Caco-2 (cell line): ENCODE measurements at regions not wholly inside any gene's neighbourhood (a gene's known extent, or its start where the extent isn't known, plus 50 kb on each side); places are given as distances from the start of the nearest gene placed in this dataset.

ENCODE experiments used
- BruUV-seq: library from RNA; stranded (reverse); fragments of 400-500 nt; replicated peaks from 2 replicates; lab custom pipeline; 2021; lab: Mats Ljungman, UMichigan
- CTCF ChIA-PET: fragments of 300-600 bp; sonication (Branson Sonifier 250); formaldehyde crosslinking; loops from one replicate; lab custom pipeline; 2022; ENCODE audit warnings: antibody characterized with exemption; lab: Charles Lee
- POLR2A ChIA-PET: fragments of 300-600 bp; sonication (Branson Sonifier 250); formaldehyde crosslinking; loops from one replicate; lab custom pipeline; 2022; ENCODE audit warnings: antibody characterized with exemption; lab: Charles Lee
- DNase-seq, 2 experiments: peaks; one replicate each; pipeline versions ENCODE4 v3.0.0 to v3.0.0-alpha.2; 2020 to 2022
- H3K27me3 ChIP-seq: replicated peaks from 2 replicates; pipeline ENCODE4 v1.6.0; 2011; ENCODE audit warnings: low read length; ENCODE audit not compliant: control insufficient read depth, insufficient read depth
- H3K36me3 ChIP-seq: 2 replicates; pipeline ENCODE4 v1.5.1; 2011; ENCODE audit warnings: low read length; ENCODE audit not compliant: control insufficient read depth, insufficient read depth
- H3K4me1 ChIP-seq: fragments of 250-450 bp; sonication (Bioruptor Pico); 2 replicates; pipeline ENCODE4 v1.5.1; 2020; ENCODE audit warnings: mild to moderate bottlenecking
- H3K4me3 ChIP-seq: 2 replicates; pipeline ENCODE4 v1.5.1; 2011; ENCODE audit warnings: low read depth, mild to moderate bottlenecking, control low read depth, low read length
- H3K9me3 ChIP-seq: fragments of 250-450 bp; sonication (Bioruptor Pico); 2 replicates; pipeline ENCODE4 v1.5.1; 2020; ENCODE audit warnings: mild to moderate bottlenecking, moderate library complexity
- H3K27ac Mint-ChIP-seq: one replicate; pipeline ENCODE4 v1.8.0; 2022; ENCODE audit warnings: mixed read lengths; ENCODE audit not compliant: unreplicated experiment
- H3K27me3 Mint-ChIP-seq: one replicate; pipeline ENCODE4 v1.8.0; 2022; ENCODE audit warnings: mixed read lengths; ENCODE audit not compliant: insufficient read depth, unreplicated experiment
- H3K36me3 Mint-ChIP-seq: one replicate; pipeline ENCODE4 v1.8.0; 2022; ENCODE audit warnings: mild to moderate bottlenecking, mixed read lengths; ENCODE audit not compliant: insufficient read depth, unreplicated experiment
- H3K4me1 Mint-ChIP-seq: one replicate; pipeline ENCODE4 v1.8.0; 2022; ENCODE audit warnings: low read depth, mixed read lengths; ENCODE audit not compliant: unreplicated experiment
- H3K4me3 Mint-ChIP-seq: one replicate; pipeline ENCODE4 v1.8.0; 2022; ENCODE audit warnings: mild to moderate bottlenecking, moderate library complexity, mixed read lengths; ENCODE audit not compliant: unreplicated experiment
- H3K9me3 Mint-ChIP-seq: one replicate; pipeline ENCODE4 v1.8.0; 2022; ENCODE audit warnings: mixed read lengths; ENCODE audit not compliant: unreplicated experiment
- CTCF ChIP-seq, 2 experiments: fragments of 200-600 bp in 1 of 2; IDR thresholded peaks; 1 replicate in 1 of 2; 2 replicates in 1 of 2; pipeline versions ENCODE4 v1.5.1 to v1.8.0; 2011 to 2022; ENCODE audit warnings: antibody characterized with exemption in 1 of 2, control low read depth in 1 of 2, inconsistent platforms in 1 of 2, low read depth in 1 of 2, low read length in 1 of 2, mild to moderate bottlenecking in 1 of 2, moderate library complexity in 1 of 2; ENCODE audit not compliant: insufficient read depth in 1 of 2, severe bottlenecking in 1 of 2, unreplicated experiment in 1 of 2
- intact Hi-C: fragments of 100-400 bp; cut with micrococcal nuclease; formaldehyde crosslinking; loops from one replicate; pipeline ENCODE4 v1.10.0; 2022; ENCODE audit not compliant: unreplicated experiment

GRCh38 chr4:14532436-14532835, 469.8 kb upstream of the CPEB2 start:
- H3K27me3 ChIP-seq, result no peaks in the 10 kb centered on the region
- no peaks in the 10 kb centered on the region for H3K36me3 ChIP-seq
- POLR2A ChIA-PET, result no interaction called here
- Mint-ChIP-seq H3K36me3 (no peaks in the 10 kb centered on the region), H3K27me3 (no peaks in the 10 kb centered on the region), H3K4me1 (no peaks in the 10 kb centered on the region), H3K4me3 (no peak overlapping the region), H3K27ac (no peak overlapping the region), H3K9me3 (no peaks in the 10 kb centered on the region)
- no peak for TF ChIP-seq CTCF (IDR thresholded peaks at IDR 0.05; ENCODE audit: insufficient read depth in 1 of 2, low read depth in 1 of 2, low read length in 1 of 2, severe bottlenecking in 1 of 2, unreplicated experiment in 1 of 2)
- intact Hi-C loops, result no loop called here
- H3K9me3 ChIP-seq, result no peaks in the 10 kb centered on the region
- DNase-seq, result no peak
- CTCF ChIA-PET, result no interaction called here
- no peak overlapping the region for H3K4me3 ChIP-seq
- no TSS peak for BruUV-seq
- H3K4me1 ChIP-seq, result no peaks in the 10 kb centered on the region

GRCh38 chr4:14539246-14539645, 463.0 kb upstream of the CPEB2 start:
- H3K36me3 ChIP-seq, result no peaks in the 10 kb centered on the region
- H3K9me3 Mint-ChIP-seq, result peaks cover 10% of the 10 kb centered on the region
- DNase-seq, result no peak
- no peaks in the 10 kb centered on the region for H3K9me3 ChIP-seq
- ChIA-PET CTCF (no interaction called here), POLR2A (no interaction called here)
- no peak overlapping the region for H3K4me3 Mint-ChIP-seq
- intact Hi-C loops, result no loop called here
- H3K27me3 Mint-ChIP-seq, result peaks cover 4% of the 10 kb centered on the region
- no peak overlapping the region for H3K4me3 ChIP-seq
- H3K36me3 Mint-ChIP-seq, result no peaks in the 10 kb centered on the region
- no peaks in the 10 kb centered on the region for H3K27me3 ChIP-seq
- no peaks in the 10 kb centered on the region for H3K4me1 Mint-ChIP-seq
- no peak for TF ChIP-seq CTCF (IDR thresholded peaks at IDR 0.05; ENCODE audit: insufficient read depth in 1 of 2, low read depth in 1 of 2, low read length in 1 of 2, severe bottlenecking in 1 of 2, unreplicated experiment in 1 of 2)
- no peaks in the 10 kb centered on the region for H3K4me1 ChIP-seq
- no TSS peak for BruUV-seq
- no peak overlapping the region for H3K27ac Mint-ChIP-seq

- Mint-ChIP-seq H3K9me3 (peaks cover 10% of the 10 kb centered on the region), H3K27ac (no peak overlapping the region), H3K36me3 (no peaks in the 10 kb centered on the region), H3K4me1 (no peaks in the 10 kb centered on the region), H3K27me3 (peaks cover 4% of the 10 kb centered on the region), H3K4me3 (no peak overlapping the region)
- H3K9me3 ChIP-seq, result no peaks in the 10 kb centered on the region
- CTCF ChIA-PET, result no interaction called here
- no peak for TF ChIP-seq CTCF (IDR thresholded peaks at IDR 0.05; ENCODE audit: insufficient read depth in 1 of 2, low read depth in 1 of 2, low read length in 1 of 2, severe bottlenecking in 1 of 2, unreplicated experiment in 1 of 2)
- H3K4me1 ChIP-seq, result no peaks in the 10 kb centered on the region
- DNase-seq, result no peak
- BruUV-seq, result no TSS peak
- no peak overlapping the region for H3K4me3 ChIP-seq
- H3K27me3 ChIP-seq, result no peaks in the 10 kb centered on the region
- POLR2A ChIA-PET, result no interaction called here
- H3K36me3 ChIP-seq, result no peaks in the 10 kb centered on the region
- intact Hi-C loops, result no loop called here
These were observed 457.1 kb upstream of the CPEB2 start for GRCh38 chr4:14545163-14545562.
